ENCODE measurements at regions not wholly inside any gene's neighbourhood (a gene's known extent, or its start where the extent isn't known, plus 50 kb on each side); places are given as distances from the start of the nearest gene placed in this dataset.

- TF ChIP-seq CTCF (IDR thresholded peaks at IDR 0.05) (no peak), EZH2phosphoT487 (IDR thresholded peaks at IDR 0.05) (no peak)
Measured at GRCh38 chr20:51092338-51092737, 69.4 kb upstream of the KCNG1 start.
